ENCODE measurements at regions not wholly inside any gene's neighbourhood (a gene's known extent, or its start where the extent isn't known, plus 50 kb on each side); places are given as distances from the start of the nearest gene placed in this dataset.

GRCh38 chr1:242634732-242635131, 110.2 kb upstream of the PLD5 start:
- in situ Hi-C loops (cut with HindIII; ENCODE audit: low pct_unique_long_range_greater_than_20kb, low sequenced_read_pairs) (no loop called here), intact Hi-C loops (cut with micrococcal nuclease; ENCODE audit: unreplicated experiment) (no loop called here)
- TF ChIP-seq POLR2AphosphoS5 (IDR thresholded peaks at IDR 0.05; ENCODE audit: low read depth, low read length) (no peak), CTCF (IDR thresholded peaks at IDR 0.05) (no peak), REST (IDR thresholded peaks at IDR 0.05; ENCODE audit: insufficient read depth in 1 of 2, low read depth in 2 of 2, low read length in 1 of 2) (no peak), SIN3A (IDR thresholded peaks at IDR 0.05; ENCODE audit: borderline replicate concordance, insufficient read depth, low read depth, low read length) (no peak), TCF7L2 (IDR thresholded peaks at IDR 0.05; ENCODE audit: low read depth, low read length) (no peak)
- H3K27ac ChIP-seq (ENCODE audit: low read length) = no peak overlapping the region
- ChIA-PET POLR2A (no interaction called here), CTCF (interaction anchor here (0.6 kb wide), 1 partner anchor 14 kb away, joined by 3 read pairs; no protein-coding TSS in a partner anchor)
- no peaks in the 10 kb centered on the region for H3K4me1 ChIP-seq (ENCODE audit: control insufficient read depth, insufficient read depth, low read length)
- no peak overlapping the region for H3K4me3 ChIP-seq (ENCODE audit: low read depth in 2 of 2, low read length in 2 of 2)
- no peaks in the 10 kb centered on the region for H3K9me3 ChIP-seq (ENCODE audit: control insufficient read depth, insufficient read depth, low read depth, low read length)
- no peak for ATAC-seq
- BruUV-seq (replicated peaks) = no TSS peak
- no peak for DNase-seq (ENCODE audit: low read depth, low spot score)
- no peaks in the 10 kb centered on the region for H3K36me3 ChIP-seq (ENCODE audit: control insufficient read depth, insufficient read depth, low read length)
- no peaks in the 10 kb centered on the region for H3K27me3 ChIP-seq (ENCODE audit: control insufficient read depth, insufficient read depth, low read length)

- no peaks in the 10 kb centered on the region for H3K4me1 ChIP-seq (ENCODE audit: control insufficient read depth, insufficient read depth, low read length)
- no peaks in the 10 kb centered on the region for H3K9me3 ChIP-seq (ENCODE audit: control insufficient read depth, insufficient read depth, low read depth, low read length)
- in situ Hi-C loops (cut with HindIII; ENCODE audit: low pct_unique_long_range_greater_than_20kb, low sequenced_read_pairs) = no loop called here
- DNase-seq (ENCODE audit: low read depth, low spot score) = peak; percentile 86
- POLR2A ChIA-PET = no interaction called here
- BruUV-seq (replicated peaks) = no TSS peak
- H3K4me3 ChIP-seq (ENCODE audit: low read depth in 2 of 2, low read length in 2 of 2) = no peak overlapping the region
- peak; percentile 74 for ATAC-seq
- H3K36me3 ChIP-seq (ENCODE audit: control insufficient read depth, insufficient read depth, low read length) = no peaks in the 10 kb centered on the region
- TF ChIP-seq SIN3A (IDR thresholded peaks at IDR 0.05; ENCODE audit: borderline replicate concordance, insufficient read depth, low read depth, low read length) (no peak), TCF7L2 (IDR thresholded peaks at IDR 0.05; ENCODE audit: low read depth, low read length) (no peak), POLR2AphosphoS5 (IDR thresholded peaks at IDR 0.05; ENCODE audit: low read depth, low read length) (no peak), CTCF (IDR thresholded peaks at IDR 0.05) (no peak), REST (IDR thresholded peaks at IDR 0.05; ENCODE audit: insufficient read depth in 1 of 2, low read depth in 2 of 2, low read length in 1 of 2) (no peak)
- intact Hi-C loops (cut with micrococcal nuclease; ENCODE audit: unreplicated experiment) = no loop called here
- CTCF ChIA-PET = interaction anchor here (0.7 kb wide), 1 partner anchor 23 kb away, joined by 3 read pairs; no protein-coding TSS in a partner anchor
- no peaks in the 10 kb centered on the region for H3K27me3 ChIP-seq (ENCODE audit: control insufficient read depth, insufficient read depth, low read length)
- no peak overlapping the region for H3K27ac ChIP-seq (ENCODE audit: low read length)
Measured at GRCh38 chr1:242629396-242629795, 104.9 kb upstream of the PLD5 start.
